Body of pancreas (tissue), 4 donors: ENCODE measurements at regions not wholly inside any gene's neighbourhood (a gene's known extent, or its start where the extent isn't known, plus 50 kb on each side); places are given as distances from the start of the nearest gene placed in this dataset.

Experiments used
- ATAC-seq: fragments of 150-250 bp; one replicate; pipeline ENCODE4 v1.9.1; 2016
- DNase-seq, 4 donors: peaks; one replicate each; pipeline ENCODE4 v3.0.0-alpha.2; 2019
- H3K27ac ChIP-seq, 4 donors: fragments of 200-600 bp; sonication (generic); 1 replicate in 3 of 4; 2 replicates in 1 of 4; pipeline versions ENCODE4 v1.5.1 to v1.6.1; 2016 to 2019; ENCODE audit warnings: mild to moderate bottlenecking in 1 of 4, mixed read lengths in 1 of 4, moderate library complexity in 1 of 4
- H3K27me3 ChIP-seq, 2 donors: fragments of 200-600 bp; sonication (generic); one replicate each; pipeline ENCODE4 v1.6.0; 2016; ENCODE audit warnings: mild to moderate bottlenecking in 1 of 2
- H3K36me3 ChIP-seq, 2 donors: fragments of 200-600 bp; sonication (generic); replicated peaks in 1 of 2; 2 replicates each; pipeline ENCODE4 v1.5.1; 2016; ENCODE audit warnings: low read depth in 2 of 2; ENCODE audit not compliant: insufficient read depth in 1 of 2
- H3K4me1 ChIP-seq: fragments of 200-600 bp; sonication (generic); one replicate; pipeline ENCODE4 v1.6.0; 2016
- H3K4me3 ChIP-seq, 2 donors: fragments of 200-600 bp; sonication (generic); 1 replicate in 1 of 2; 2 replicates in 1 of 2; pipeline ENCODE4 v1.5.1; 2016 to 2019
- H3K9me3 ChIP-seq, 3 donors: fragments of 200-600 bp; sonication (generic); 1 replicate in 2 of 3; 2 replicates in 1 of 3; pipeline ENCODE4 v1.5.1; 2016
- CTCF ChIP-seq, 7 experiments: fragments of 450-650 bp in 4 of 7; fragments of 200-600 bp in 3 of 7; sonication (generic) in 3 of 7; IDR thresholded peaks; one replicate each; pipeline ENCODE4 v1.5.1; 2016 to 2019; ENCODE audit warnings: antibody characterized with exemption in 7 of 7
- POLR2A ChIP-seq, 3 donors: fragments of 450-650 bp; IDR thresholded peaks; one replicate each; pipeline ENCODE4 v1.6.1; 2016; ENCODE audit warnings: antibody characterized with exemption in 3 of 3, mild to moderate bottlenecking in 2 of 3
- WGBS, 2 donors: methylation state at CpG; one replicate each; pipeline ENCODE4 v1.1.5; 2017; 5-methylcytosine and 5-hydroxymethylcytosine counted together
- intact Hi-C: fragments of 100-400 bp; cut with DNase I; formaldehyde crosslinking; loops from one replicate; pipeline ENCODE4 v1.15.1; 2023

DNA sequence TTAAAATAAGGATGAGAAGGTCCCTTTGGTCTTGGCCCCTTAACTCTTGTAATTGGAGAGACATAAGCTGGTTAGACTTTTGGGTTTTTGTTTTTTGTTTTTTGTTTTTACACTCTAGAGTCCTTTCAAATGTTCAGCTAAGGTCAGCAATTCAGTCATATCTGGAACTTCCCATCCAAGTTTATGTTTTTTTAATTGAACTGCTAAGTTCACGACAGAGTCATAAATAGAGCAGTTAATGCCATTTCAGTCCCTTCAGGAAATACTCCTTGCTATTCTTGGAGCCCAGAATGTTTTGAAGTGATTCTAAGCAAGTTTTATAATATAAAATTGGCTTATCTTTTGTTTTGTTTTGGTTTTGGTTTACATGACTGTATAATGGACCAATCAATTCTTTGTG, 329.4 kb upstream of the PABPC4L start:
- Histone ChIP-seq H3K27ac (no peak overlapping the region), H3K4me3 (no peak overlapping the region), H3K4me1 (no peaks in the 10 kb centered on the region), H3K36me3 (no peaks in the 10 kb centered on the region), H3K27me3 (no peaks in the 10 kb centered on the region), H3K9me3 (no peaks in the 10 kb centered on the region)
- ATAC-seq: no peak
- no peak for TF ChIP-seq CTCF (IDR thresholded peaks at IDR 0.05)
- no peak for TF ChIP-seq POLR2A (IDR thresholded peaks at IDR 0.05)
- 69 to 72% methylated on average over 1 of the region's 1 CpG for WGBS, 2 donors
- intact Hi-C loops: no loop called here
- DNase-seq: no peak

DNA sequence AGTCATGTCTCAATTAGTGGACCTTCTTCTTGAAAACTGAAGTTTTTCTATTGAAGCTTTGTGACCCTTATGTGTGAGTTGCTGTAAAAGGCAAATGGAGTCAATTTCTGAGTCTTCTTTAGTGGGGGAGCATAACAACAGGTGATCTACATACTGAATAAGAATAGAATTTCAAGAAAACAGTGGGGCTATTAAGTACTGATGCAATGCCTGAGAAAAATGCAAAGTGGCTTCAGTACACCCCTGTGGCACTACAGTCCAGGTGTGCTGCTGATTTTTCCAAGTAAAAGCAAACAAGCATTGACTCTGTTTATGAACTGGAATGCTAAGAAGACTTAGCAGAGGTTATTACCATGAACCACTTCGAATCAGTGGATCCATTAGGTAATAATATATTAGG, 328.0 kb upstream of the PABPC4L start:
- H3K4me1 ChIP-seq: no peaks in the 10 kb centered on the region
- no peaks in the 10 kb centered on the region for H3K36me3 ChIP-seq
- DNase-seq (no peak), ATAC-seq (no peak)
- TF ChIP-seq CTCF (IDR thresholded peaks at IDR 0.05) (no peak), POLR2A (IDR thresholded peaks at IDR 0.05) (no peak)
- intact Hi-C loops: no loop called here
- H3K4me3 ChIP-seq: no peak overlapping the region
- H3K27ac ChIP-seq: no peak overlapping the region
- H3K27me3 ChIP-seq: no peaks in the 10 kb centered on the region
- 50 to 59% methylated on average over 1 of the region's 1 CpG for WGBS, 2 donors
- H3K9me3 ChIP-seq: no peaks in the 10 kb centered on the region

GRCh38 chr4:134518574-134519217, 317.1 kb upstream of the PABPC4L start:
- DNase-seq (no peak), ATAC-seq (no peak)
- 53 to 56% methylated on average over 3 of the region's 3 CpGs for WGBS, 2 donors

DNA sequence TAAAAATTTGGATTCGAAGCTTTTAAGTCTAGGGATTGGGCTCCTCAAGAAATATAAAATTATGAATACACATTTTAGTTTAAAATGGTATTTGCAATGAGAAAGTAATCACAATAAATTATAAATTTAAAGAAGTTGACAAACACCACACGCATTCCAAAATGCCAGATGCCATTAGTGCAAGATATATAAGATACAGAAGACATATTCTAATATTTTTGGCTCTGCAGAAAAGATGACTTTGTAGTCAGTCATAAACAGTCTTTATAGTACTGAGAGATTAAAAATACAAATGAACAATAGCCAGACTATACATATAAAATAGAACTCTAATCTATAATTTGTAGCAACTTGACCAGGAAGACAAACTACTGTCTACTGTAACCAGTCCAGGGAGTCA, 309.0 kb upstream of the PABPC4L start:
- no peaks in the 10 kb centered on the region for H3K27me3 ChIP-seq
- no peaks in the 10 kb centered on the region for H3K9me3 ChIP-seq
- TF ChIP-seq POLR2A (IDR thresholded peaks at IDR 0.05) (no peak), CTCF (IDR thresholded peaks at IDR 0.05) (no peak)
- ATAC-seq (no peak), DNase-seq (no peak)
- 68 to 71% methylated on average over 2 of the region's 2 CpGs for WGBS, 2 donors
- intact Hi-C loops: no loop called here
- H3K4me3 ChIP-seq: no peak overlapping the region
- H3K36me3 ChIP-seq: no peaks in the 10 kb centered on the region
- no peaks in the 10 kb centered on the region for H3K4me1 ChIP-seq
- H3K27ac ChIP-seq: no peak overlapping the region

More at GRCh38 chr4:134518574-134519217, 317.1 kb upstream of the PABPC4L start:
- Histone ChIP-seq H3K27ac (no peak overlapping the region), H3K36me3 (no peaks in the 10 kb centered on the region), H3K27me3 (no peaks in the 10 kb centered on the region), H3K4me1 (no peaks in the 10 kb centered on the region), H3K4me3 (no peak overlapping the region), H3K9me3 (no peaks in the 10 kb centered on the region)
- intact Hi-C loops: no loop called here
- no peak for TF ChIP-seq POLR2A (IDR thresholded peaks at IDR 0.05)
- no peak for TF ChIP-seq CTCF (IDR thresholded peaks at IDR 0.05)

DNA sequence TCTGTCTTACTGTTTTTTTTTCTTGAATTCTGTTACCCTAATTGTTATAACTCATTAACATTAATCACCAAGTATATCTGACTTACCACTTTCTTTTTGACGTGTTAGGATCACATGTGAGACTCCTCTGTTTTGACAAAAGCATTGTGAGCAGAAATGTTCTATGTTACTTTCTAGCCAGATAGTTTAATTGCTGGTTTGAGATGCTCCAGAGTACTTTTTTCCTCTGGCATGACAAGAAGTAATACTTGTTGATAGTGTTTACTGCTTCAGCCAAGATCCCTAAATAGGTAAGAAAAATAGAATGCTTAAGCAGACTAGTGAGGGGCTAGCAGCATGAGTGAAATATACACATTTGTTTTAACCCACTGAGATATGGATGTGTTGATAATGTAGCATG, 303.9 kb upstream of the PABPC4L start:
- H3K27ac ChIP-seq: no peak overlapping the region
- no peak overlapping the region for H3K4me3 ChIP-seq
- no peaks in the 10 kb centered on the region for H3K9me3 ChIP-seq
- intact Hi-C loops: no loop called here
- TF ChIP-seq CTCF (IDR thresholded peaks at IDR 0.05) (no peak), POLR2A (IDR thresholded peaks at IDR 0.05) (no peak)
- H3K4me1 ChIP-seq: no peaks in the 10 kb centered on the region
- DNase-seq (no peak), ATAC-seq (no peak)
- H3K27me3 ChIP-seq: no peaks in the 10 kb centered on the region
- 55 to 67% methylated on average over 1 of the region's 1 CpG for WGBS, 2 donors
- H3K36me3 ChIP-seq: no peaks in the 10 kb centered on the region
